Stimulated activated effector memory CD8-positive, alpha-beta T cell treated with anti-CD3 and anti-CD28 coated beads, Interleukin-12 subunit alpha, Interleukin-12 subunit beta, amount 100 ng/mL, for 72 hours (primary cell): ENCODE measurements at regions not wholly inside any gene's neighbourhood (a gene's known extent, or its start where the extent isn't known, plus 50 kb on each side); places are given as distances from the start of the nearest gene placed in this dataset.

ENCODE experiments used
- ATAC-seq: fragments of 150-1000 bp; cut with Tn5 transposase; 2 replicates; pipeline ENCODE4 v1.10.0; 2021
- DNase-seq, 2 donors: peaks; one replicate each; pipeline ENCODE4 v3.0.0; 2021 to 2022; ENCODE audit warnings: low spot score in 2 of 2
- H3K27ac Mint-ChIP-seq: one replicate; pipeline ENCODE4 v1.8.0; 2022; ENCODE audit warnings: mild to moderate bottlenecking, mixed read lengths
- H3K36me3 Mint-ChIP-seq: one replicate; pipeline ENCODE4 v1.8.0; 2022; ENCODE audit warnings: mild to moderate bottlenecking, mixed read lengths
- H3K4me1 Mint-ChIP-seq: one replicate; pipeline ENCODE4 v1.8.0; 2022; ENCODE audit warnings: mixed read lengths
- H3K4me3 Mint-ChIP-seq: one replicate; pipeline ENCODE4 v1.8.0; 2022; ENCODE audit warnings: mild to moderate bottlenecking, mixed read lengths
- H3K9me3 Mint-ChIP-seq: one replicate; pipeline ENCODE4 v1.8.0; 2022; ENCODE audit warnings: mixed read lengths

DNA sequence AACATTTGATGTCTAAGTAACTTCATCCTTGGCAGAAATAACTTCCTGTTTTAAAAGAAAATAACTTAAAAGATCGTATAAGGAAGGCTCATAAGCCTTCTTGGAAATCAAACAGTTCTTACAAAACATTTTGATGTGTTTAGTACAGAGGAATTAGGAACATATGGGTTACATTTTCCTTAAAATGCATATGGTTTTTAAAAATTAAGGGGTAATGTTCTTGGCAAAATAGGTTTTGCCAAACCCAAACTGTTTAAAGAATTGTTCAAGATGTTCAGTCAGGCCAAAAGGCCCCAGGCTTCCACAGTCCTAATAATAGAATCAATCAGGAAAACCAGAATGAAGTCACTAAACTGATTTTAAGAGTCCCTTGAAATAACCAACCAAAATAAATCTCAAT is 142.7 kb upstream of the SLC35B3 start:
- H3K27ac Mint-ChIP-seq, result no peak overlapping the region
- no peaks in the 10 kb centered on the region for H3K4me1 Mint-ChIP-seq
- no peaks in the 10 kb centered on the region for H3K36me3 Mint-ChIP-seq
- ATAC-seq (no peak), DNase-seq (no peak)
- H3K4me3 Mint-ChIP-seq, result no peak overlapping the region
- H3K9me3 Mint-ChIP-seq, result peaks cover 8% of the 10 kb centered on the region

DNA sequence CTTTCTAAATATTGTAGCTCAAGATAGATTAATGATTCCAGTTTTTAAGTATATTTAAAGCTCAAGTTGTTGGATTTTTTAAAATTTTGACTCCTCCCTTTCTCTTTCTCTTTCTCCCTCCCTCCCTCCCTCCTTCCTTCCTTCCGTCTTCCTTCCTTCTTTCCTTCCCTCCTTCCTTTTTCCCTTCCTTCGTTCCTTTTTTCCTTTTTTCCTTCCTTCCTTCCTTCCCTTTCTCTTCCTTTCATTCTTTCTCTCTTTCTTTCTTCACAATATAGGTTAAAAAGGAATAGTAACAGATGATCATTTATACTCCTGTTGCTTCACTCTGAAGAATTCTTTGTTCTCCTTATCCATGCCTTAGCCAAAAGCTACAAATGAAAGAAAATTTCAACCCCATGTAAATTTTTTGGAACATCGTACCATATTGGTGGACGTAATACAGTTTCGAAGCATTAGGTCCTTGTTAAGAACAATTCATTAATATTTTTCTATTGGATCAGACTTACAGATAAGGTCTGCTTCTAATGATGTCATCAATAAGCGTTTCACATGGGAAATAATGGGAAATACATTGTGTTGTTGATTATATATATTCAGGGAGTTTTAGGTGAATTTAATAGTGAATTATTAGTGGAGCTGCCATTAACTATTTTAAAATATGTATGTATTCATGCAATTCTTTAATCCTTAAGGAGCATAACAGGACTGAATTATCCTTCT is 139.6 kb upstream of the SLC35B3 start:
- Mint-ChIP-seq H3K9me3 (peaks cover 5% of the 10 kb centered on the region), H3K4me1 (no peaks in the 10 kb centered on the region), H3K4me3 (no peak overlapping the region), H3K36me3 (no peaks in the 10 kb centered on the region), H3K27ac (no peak overlapping the region)
- no peak for ATAC-seq
- DNase-seq, result no peak

DNA sequence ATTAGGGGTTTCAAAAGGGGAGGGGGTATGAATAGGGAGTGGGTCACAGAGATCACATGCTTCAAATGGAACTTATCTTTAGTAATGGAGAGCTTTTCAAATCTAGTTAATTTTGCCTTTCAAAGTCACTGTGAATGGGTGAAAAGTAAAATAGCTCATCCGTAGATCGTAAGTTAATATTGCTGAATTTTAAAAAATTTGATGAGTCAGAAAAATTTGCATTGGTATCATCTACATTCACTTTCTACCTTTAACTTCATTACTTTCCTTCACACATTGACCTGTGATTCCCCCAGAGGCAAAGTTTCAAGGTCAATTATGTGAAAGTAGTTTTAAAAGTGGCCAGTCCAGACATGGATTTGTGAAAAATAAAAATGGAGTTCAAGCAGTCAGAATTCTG is 139.0 kb upstream of the SLC35B3 start:
- H3K27ac Mint-ChIP-seq, result no peak overlapping the region
- no peaks in the 10 kb centered on the region for H3K4me1 Mint-ChIP-seq
- no peak overlapping the region for H3K4me3 Mint-ChIP-seq
- peaks cover 5% of the 10 kb centered on the region for H3K9me3 Mint-ChIP-seq
- H3K36me3 Mint-ChIP-seq, result no peaks in the 10 kb centered on the region
- DNase-seq (no peak), ATAC-seq (no peak)

DNA sequence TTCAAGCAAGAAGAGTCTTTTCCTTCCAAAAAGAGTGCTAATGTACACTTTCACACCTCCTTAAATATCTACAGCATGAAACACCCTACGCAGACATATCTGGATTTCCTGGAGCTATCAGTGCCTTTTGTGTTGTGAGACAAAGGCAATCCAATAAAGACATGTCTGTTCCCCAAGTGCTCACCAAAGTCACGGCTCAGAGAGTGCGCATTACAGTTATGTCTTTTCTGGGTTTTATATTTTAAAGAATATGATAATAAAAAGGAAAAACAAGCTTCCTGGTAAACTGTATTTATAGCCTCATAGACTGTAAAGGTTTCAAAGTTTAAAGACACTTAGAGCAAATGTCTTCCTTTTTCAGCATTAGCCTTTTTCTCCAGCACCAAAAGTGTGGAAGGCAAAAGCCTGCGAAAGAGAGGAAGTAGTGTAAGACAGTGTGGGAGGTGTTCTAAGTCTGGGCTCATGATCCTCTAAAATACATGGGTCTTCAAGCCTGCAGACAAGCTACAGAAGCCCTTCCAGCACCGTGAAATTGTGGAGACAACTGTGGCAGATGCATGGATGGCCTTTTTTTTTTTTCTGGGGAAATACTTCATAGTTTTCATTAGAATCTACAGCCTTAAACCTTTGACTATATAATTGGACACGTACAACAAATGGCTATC is 135.0 kb upstream of the SLC35B3 start:
- H3K36me3 Mint-ChIP-seq, result no peaks in the 10 kb centered on the region
- no peak for DNase-seq
- no peak overlapping the region for H3K27ac Mint-ChIP-seq
- peaks cover 6% of the 10 kb centered on the region for H3K9me3 Mint-ChIP-seq
- no peaks in the 10 kb centered on the region for H3K4me1 Mint-ChIP-seq
- H3K4me3 Mint-ChIP-seq, result no peak overlapping the region
- ATAC-seq, result no peak

DNA sequence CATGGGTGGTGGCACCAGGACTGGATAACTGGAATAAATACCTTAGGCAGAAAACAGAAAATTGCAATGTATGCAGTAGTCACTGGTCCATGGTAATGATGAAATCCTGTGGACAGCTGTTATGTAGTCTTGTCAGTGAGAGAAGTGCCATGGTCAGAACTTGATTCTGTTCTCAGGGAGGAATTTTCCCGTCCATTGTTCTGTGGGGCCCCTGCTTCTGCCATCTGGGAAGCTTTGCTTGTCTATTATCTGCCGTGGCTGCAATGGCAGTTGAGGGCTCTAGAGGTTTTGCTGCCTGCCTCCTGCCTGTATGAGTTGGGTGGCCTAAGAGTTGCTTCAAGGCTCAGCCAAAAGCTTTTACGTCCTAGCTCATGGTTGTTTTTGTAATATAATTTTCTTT is 126.8 kb upstream of the SLC35B3 start:
- Mint-ChIP-seq H3K4me3 (no peak overlapping the region), H3K4me1 (no peaks in the 10 kb centered on the region), H3K36me3 (no peaks in the 10 kb centered on the region), H3K27ac (no peak overlapping the region), H3K9me3 (peaks cover 7% of the 10 kb centered on the region)
- no peak for DNase-seq
- no peak for ATAC-seq

DNA sequence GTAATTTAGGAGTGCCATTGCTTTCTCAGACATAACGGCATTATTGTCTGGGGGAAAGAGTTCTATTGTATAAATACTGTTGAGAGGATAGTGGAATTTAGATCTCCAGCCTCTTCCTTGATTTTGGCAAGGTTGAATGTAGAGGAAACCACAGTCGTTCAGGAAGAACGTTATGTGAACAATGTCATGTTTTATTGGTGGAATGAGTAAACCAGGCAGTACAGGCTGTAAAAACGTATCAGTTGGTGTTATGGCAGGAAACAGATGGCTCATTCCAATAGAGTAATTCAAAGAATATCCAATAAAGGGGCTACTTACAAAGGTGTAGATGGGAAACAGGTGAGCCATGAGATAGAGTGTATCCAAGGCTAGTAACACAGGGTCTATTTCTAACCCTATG is 123.6 kb upstream of the SLC35B3 start:
- ATAC-seq (no peak), DNase-seq (no peak)
- Mint-ChIP-seq H3K36me3 (no peaks in the 10 kb centered on the region), H3K27ac (no peak overlapping the region), H3K4me3 (no peak overlapping the region), H3K9me3 (peaks cover 4% of the 10 kb centered on the region), H3K4me1 (no peaks in the 10 kb centered on the region)

DNA sequence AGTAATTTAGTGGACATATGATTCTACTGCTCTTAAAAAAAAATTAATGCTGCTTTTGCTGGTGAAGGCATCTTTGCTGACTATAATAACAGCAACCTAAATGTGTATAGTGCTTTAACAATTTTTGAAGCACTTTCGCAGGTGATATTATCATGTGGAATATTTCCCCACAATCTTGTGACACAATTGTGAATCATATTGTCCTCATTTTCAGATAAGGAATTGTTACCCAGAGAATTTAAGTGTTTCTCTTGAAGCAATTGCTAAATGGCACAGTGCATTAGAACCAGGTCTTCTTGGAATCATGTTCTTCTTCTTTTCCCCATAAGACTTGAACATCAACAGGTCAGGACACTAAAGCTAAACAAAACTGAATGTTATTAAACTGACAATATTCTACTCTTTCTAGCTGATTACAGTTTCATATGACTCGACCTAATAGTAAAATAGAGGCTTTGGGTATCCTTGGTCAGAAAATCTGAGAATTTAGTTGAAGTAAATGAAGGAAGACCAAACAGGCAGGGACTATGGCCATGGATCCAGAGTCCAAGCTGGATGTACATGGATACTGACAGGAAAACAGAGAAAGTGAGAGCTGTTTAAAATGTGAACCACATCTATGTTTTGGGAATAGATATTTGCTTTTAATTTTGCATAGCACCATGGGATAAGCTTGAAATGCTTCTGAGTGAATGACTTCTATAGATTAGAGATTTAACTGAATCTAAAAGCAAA is 121.8 kb upstream of the SLC35B3 start:
- no peak overlapping the region for H3K27ac Mint-ChIP-seq
- H3K4me1 Mint-ChIP-seq, result no peaks in the 10 kb centered on the region
- no peaks in the 10 kb centered on the region for H3K36me3 Mint-ChIP-seq
- peaks cover 4% of the 10 kb centered on the region for H3K9me3 Mint-ChIP-seq
- no peak overlapping the region for H3K4me3 Mint-ChIP-seq
- DNase-seq, result no peak
- ATAC-seq, result no peak

DNA sequence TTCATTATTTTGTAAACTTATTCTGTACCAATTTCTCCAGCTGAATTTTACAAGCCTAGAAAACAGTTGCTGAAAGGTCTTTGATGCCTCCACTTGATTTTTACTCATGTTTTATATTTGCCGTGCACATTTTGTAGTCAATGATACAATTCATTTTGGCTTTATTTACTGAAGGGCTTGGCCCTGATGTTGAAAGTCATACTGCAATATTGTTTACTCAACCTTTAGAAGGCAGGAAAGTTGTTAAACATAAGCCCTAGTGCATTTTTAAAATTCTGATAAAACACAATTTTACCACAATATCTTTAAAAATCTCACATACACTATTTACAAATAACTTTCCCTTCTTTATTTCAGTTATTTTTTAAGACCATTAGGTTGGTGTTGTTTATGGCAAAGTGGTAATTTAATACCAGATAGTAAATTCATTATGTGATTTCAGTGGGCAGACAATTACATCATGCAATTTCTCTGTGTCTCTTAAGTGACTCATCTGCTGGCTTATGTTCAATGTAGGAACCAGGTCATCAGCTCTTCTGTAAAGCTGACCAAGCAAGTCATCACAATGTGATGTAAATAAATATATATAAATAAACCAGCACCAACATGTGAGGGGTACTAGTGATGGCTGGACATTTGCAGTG is 121.1 kb upstream of the SLC35B3 start:
- Mint-ChIP-seq H3K4me1 (no peaks in the 10 kb centered on the region), H3K4me3 (no peak overlapping the region), H3K9me3 (peaks cover 4% of the 10 kb centered on the region), H3K27ac (no peak overlapping the region), H3K36me3 (no peaks in the 10 kb centered on the region)
- ATAC-seq (no peak), DNase-seq (no peak)

DNA sequence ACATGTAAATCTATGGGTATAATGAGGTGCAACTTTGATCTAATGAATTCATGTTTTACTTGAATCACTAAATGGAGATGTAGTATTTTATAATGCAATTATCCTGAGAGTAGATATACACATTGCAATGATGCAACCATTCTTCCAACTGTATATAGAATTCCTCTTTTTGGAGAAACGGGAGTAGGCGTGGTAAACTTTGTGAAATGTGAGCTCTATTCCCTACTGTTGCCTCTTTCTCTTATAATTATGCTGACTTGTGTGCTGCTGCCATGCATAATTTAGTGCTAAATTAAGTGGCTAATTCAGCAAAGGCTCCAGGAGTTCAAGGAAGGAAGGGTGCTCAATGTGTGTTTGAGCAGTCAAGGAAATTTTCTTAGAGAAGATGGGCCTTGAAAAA is 116.6 kb upstream of the SLC35B3 start:
- DNase-seq (no peak), ATAC-seq (no peak)
- Mint-ChIP-seq H3K27ac (no peak overlapping the region), H3K36me3 (no peaks in the 10 kb centered on the region), H3K4me1 (no peaks in the 10 kb centered on the region), H3K4me3 (no peak overlapping the region), H3K9me3 (no peaks in the 10 kb centered on the region)

DNA sequence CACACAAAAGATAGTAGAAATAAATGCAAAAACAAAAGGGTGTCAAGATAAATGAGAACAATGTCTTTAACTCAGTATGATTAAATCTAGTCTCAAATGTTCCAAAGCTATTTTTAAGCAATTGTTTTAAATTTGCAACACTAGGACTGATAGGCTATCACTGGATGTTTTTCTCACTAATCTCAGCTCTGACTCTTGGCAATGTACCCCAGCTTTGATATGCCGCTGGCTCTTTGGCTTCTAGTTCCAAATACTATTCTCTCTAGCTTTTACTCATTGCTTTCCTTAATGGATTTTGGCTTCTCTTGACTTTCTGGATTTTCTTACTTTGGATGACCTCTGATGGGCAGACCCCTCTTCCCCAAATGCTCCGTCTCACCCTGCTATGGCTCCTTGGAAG is 116.0 kb upstream of the SLC35B3 start:
- H3K4me3 Mint-ChIP-seq, result no peak overlapping the region
- no peaks in the 10 kb centered on the region for H3K36me3 Mint-ChIP-seq
- H3K9me3 Mint-ChIP-seq, result no peaks in the 10 kb centered on the region
- DNase-seq (no peak), ATAC-seq (no peak)
- H3K27ac Mint-ChIP-seq, result no peak overlapping the region
- H3K4me1 Mint-ChIP-seq, result no peaks in the 10 kb centered on the region

DNA sequence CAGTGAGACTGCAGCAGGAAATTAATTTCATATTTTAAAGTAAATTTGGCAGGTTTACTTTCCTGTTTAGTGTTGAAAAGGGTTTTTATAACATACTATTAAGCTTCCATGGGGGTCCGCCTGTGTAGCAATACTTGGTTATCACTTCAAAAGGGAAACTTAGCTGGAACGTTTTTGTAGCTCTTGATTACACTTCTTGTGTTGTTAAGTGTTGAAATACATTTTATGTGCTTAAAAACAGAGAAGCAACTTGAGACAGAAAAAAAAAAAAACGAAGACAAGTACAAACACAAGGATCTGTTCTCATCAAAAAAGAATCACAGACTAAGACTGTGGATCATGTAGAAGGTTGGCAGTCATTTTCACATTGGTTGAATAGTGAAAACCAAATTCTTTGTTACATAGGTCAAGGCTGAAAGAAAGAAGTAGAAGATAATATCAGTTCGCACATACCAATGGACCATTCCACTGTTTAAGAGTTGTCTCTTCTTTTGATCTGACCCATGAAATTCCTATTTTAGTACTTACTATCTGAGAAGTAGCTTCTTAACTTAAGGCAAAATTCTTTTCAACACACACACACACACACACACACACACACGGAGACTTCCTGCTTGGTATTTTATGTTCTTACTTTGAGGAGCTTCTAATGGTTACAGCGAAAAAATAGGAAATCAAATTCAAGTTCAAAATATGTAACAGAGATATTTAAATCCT is 113.9 kb upstream of the SLC35B3 start:
- ATAC-seq (no peak), DNase-seq (no peak)
- Mint-ChIP-seq H3K27ac (no peak overlapping the region), H3K4me1 (no peaks in the 10 kb centered on the region), H3K4me3 (no peak overlapping the region), H3K9me3 (peaks cover 5% of the 10 kb centered on the region), H3K36me3 (no peaks in the 10 kb centered on the region)

DNA sequence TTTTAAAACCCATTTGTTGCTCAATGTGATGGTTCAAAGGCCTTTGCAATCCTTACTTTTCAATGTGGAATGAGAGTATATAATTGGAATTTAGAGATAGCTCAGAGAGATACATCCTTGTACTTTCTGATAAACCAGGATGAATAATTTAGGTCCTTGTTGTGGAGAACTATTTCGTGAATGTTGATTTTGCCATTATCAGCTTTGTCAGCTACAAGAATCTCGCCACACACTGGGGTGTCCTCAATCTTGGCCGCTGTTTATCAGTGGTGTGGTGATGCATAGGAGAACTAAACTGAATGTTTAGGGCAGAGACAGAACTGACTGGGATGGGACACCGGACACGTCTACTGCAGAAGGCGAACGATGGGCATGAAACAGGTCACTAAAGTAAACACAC is 111.2 kb upstream of the SLC35B3 start:
- peaks cover 8% of the 10 kb centered on the region for H3K9me3 Mint-ChIP-seq
- H3K4me3 Mint-ChIP-seq, result no peak overlapping the region
- no peak for DNase-seq
- no peak for ATAC-seq
- H3K27ac Mint-ChIP-seq, result no peak overlapping the region
- H3K4me1 Mint-ChIP-seq, result no peaks in the 10 kb centered on the region
- H3K36me3 Mint-ChIP-seq, result no peaks in the 10 kb centered on the region

DNA sequence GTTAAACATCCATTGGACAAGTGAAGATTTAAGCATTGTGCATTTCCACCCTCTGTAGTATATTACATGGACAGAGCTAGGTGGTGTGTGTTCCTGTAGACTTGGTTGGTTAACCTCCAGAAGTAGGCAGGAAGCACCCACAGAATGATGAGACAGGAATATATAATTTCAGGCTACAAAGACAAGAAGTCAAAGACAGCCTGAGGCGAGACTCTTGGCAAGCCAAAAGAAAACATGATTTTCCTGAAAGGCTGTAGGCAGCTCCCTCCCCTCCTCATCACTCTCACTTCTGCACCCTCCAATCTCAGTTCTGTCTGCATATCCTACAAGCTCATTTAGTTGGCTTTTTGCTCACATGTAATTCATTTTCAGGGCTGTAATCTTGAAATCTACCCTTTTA is 110.0 kb upstream of the SLC35B3 start:
- Mint-ChIP-seq H3K27ac (no peak overlapping the region), H3K9me3 (peaks cover 13% of the 10 kb centered on the region), H3K4me1 (no peaks in the 10 kb centered on the region), H3K4me3 (no peak overlapping the region), H3K36me3 (no peaks in the 10 kb centered on the region)
- ATAC-seq (no peak), DNase-seq (no peak)

DNA sequence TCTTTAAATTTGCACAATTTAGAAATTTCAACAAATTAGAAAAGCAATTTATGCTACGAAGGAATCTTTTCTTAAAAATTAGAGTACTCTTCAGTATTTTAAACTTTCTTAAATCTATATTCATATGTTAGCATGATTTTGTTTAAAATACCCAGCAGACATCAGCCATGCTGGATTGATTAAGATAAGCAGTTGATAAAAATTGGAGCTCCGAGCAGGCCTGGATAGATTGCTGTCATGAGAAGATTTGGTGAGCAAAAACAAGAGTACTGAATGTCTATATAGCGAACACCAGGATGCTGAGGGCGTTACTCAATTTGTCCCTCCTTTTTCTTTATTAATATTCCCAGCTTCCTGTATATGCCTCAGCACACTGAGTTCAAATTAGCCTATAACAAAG is 108.4 kb upstream of the SLC35B3 start:
- Mint-ChIP-seq H3K36me3 (no peaks in the 10 kb centered on the region), H3K4me1 (no peaks in the 10 kb centered on the region), H3K9me3 (peaks cover 22% of the 10 kb centered on the region), H3K4me3 (no peak overlapping the region), H3K27ac (no peak overlapping the region)
- ATAC-seq, result no peak
- no peak for DNase-seq

DNA sequence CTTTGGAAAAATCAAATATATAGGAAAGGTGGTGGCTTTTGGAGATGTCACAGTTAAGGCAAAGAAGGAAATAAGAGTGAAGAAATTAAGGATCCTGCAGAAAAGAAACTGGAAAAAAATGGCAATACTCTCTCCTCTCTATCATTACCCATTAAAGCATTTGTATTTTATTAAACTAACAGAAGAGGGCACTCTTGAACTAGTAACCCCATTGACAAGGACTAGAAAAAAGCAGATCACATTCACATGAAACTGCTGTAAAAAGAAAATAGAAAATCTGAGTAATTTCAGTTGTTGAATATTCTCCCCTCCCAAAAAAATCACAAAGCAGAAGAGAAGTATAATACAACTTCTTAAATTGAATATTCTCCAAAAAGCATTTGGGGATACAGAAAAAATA is 104.1 kb upstream of the SLC35B3 start:
- Mint-ChIP-seq H3K4me3 (no peak overlapping the region), H3K27ac (no peak overlapping the region), H3K36me3 (no peaks in the 10 kb centered on the region), H3K9me3 (peaks cover 27% of the 10 kb centered on the region), H3K4me1 (no peaks in the 10 kb centered on the region)
- ATAC-seq (no peak), DNase-seq (no peak)
